ENCODE measurements at regions not wholly inside any gene's neighbourhood (a gene's known extent, or its start where the extent isn't known, plus 50 kb on each side); places are given as distances from the start of the nearest gene placed in this dataset.

GRCh38 chr11:91194546-91194945 is 971.7 kb upstream of the CHORDC1 start:
- TF ChIP-seq CTCF (IDR thresholded peaks at IDR 0.05; ENCODE audit: control extremely low read depth, extremely low read depth, low read depth, missing control alignments), result no peak
- no peak for DNase-seq (ENCODE audit: extremely low spot score)
- CTCF ChIA-PET, result no interaction called here

GRCh38 chr11:91188484-91188883 is 965.6 kb upstream of the CHORDC1 start:
- ChIA-PET CTCF (no interaction called here), POLR2A (no interaction called here)

More at GRCh38 chr11:91194546-91194945, 971.7 kb upstream of the CHORDC1 start:
- POLR2A ChIA-PET, result no interaction called here

GRCh38 chr11:91187314-91187713 is 964.5 kb upstream of the CHORDC1 start:
- no peak for DNase-seq (ENCODE audit: extremely low spot score)
- TF ChIP-seq CTCF (IDR thresholded peaks at IDR 0.05; ENCODE audit: control extremely low read depth, extremely low read depth, low read depth, missing control alignments), result no peak
- ChIA-PET POLR2A (no interaction called here), CTCF (no interaction called here)

More at GRCh38 chr11:91188484-91188883, 965.6 kb upstream of the CHORDC1 start:
- DNase-seq (ENCODE audit: extremely low spot score), result no peak
- TF ChIP-seq CTCF (IDR thresholded peaks at IDR 0.05; ENCODE audit: control extremely low read depth, extremely low read depth, low read depth, missing control alignments), result no peak

GRCh38 chr11:91178366-91178765 is 955.5 kb upstream of the CHORDC1 start:
- no peak for TF ChIP-seq CTCF (IDR thresholded peaks at IDR 0.05; ENCODE audit: control extremely low read depth, extremely low read depth, low read depth, missing control alignments)
- POLR2A ChIA-PET, result no interaction called here
- CTCF ChIA-PET, result interaction anchor here (0.9 kb wide), 1 partner anchor 11 kb away, joined by 4 read pairs; no protein-coding TSS in a partner anchor
- no peak for DNase-seq (ENCODE audit: extremely low spot score)

GRCh38 chr11:91174734-91175133 is 951.9 kb upstream of the CHORDC1 start:
- ChIA-PET CTCF (interaction anchor here (2.6 kb wide), 1 partner anchor 10 kb away, joined by 6 read pairs; no protein-coding TSS in a partner anchor), POLR2A (no interaction called here)

GRCh38 chr11:91174193-91174592 is 951.3 kb upstream of the CHORDC1 start:
- DNase-seq (ENCODE audit: extremely low spot score), result no peak
- ChIA-PET POLR2A (no interaction called here), CTCF (interaction anchor here (2.6 kb wide), 1 partner anchor 11 kb away, joined by 6 read pairs; no protein-coding TSS in a partner anchor)
- TF ChIP-seq CTCF (IDR thresholded peaks at IDR 0.05; ENCODE audit: control extremely low read depth, extremely low read depth, low read depth, missing control alignments), result no peak

More at GRCh38 chr11:91174734-91175133, 951.9 kb upstream of the CHORDC1 start:
- no peak for TF ChIP-seq CTCF (IDR thresholded peaks at IDR 0.05; ENCODE audit: control extremely low read depth, extremely low read depth, low read depth, missing control alignments)
- DNase-seq (ENCODE audit: extremely low spot score), result no peak

Measured in GM10248 (cell line).